KMS-11 (cell line): ENCODE measurements at regions not wholly inside any gene's neighbourhood (a gene's known extent, or its start where the extent isn't known, plus 50 kb on each side); places are given as distances from the start of the nearest gene placed in this dataset.

Source experiments
- H2AFZ ChIP-seq: fragments of 200-600 bp; sonication (generic); 2 replicates; pipeline ENCODE4 v1.6.1; 2016; ENCODE audit warnings: antibody characterized with exemption, mixed run types, low read depth
- H3K27ac ChIP-seq: fragments of 200-600 bp; sonication (generic); 2 replicates; pipeline ENCODE4 v1.6.1; 2016; ENCODE audit warnings: mild to moderate bottlenecking, mixed run types
- H3K27me3 ChIP-seq: fragments of 200-600 bp; sonication (generic); 2 replicates; pipeline ENCODE4 v1.6.1; 2017; ENCODE audit warnings: mild to moderate bottlenecking, low read depth, mixed run types, moderate library complexity; ENCODE audit not compliant: insufficient read depth
- H3K36me3 ChIP-seq: fragments of 200-600 bp; sonication (generic); 2 replicates; pipeline ENCODE4 v1.6.1; 2017; ENCODE audit warnings: mild to moderate bottlenecking, mixed run types; ENCODE audit not compliant: insufficient read depth
- H3K4me1 ChIP-seq: fragments of 200-600 bp; sonication (generic); 2 replicates; pipeline ENCODE4 v1.6.1; 2016; ENCODE audit warnings: mild to moderate bottlenecking, low read depth, mixed run types; ENCODE audit not compliant: poor library complexity, severe bottlenecking
- H3K4me2 ChIP-seq: fragments of 200-600 bp; sonication (generic); 2 replicates; pipeline ENCODE4 v1.7.0; 2016; ENCODE audit warnings: mild to moderate bottlenecking, mixed run types
- H3K4me3 ChIP-seq: fragments of 200-600 bp; sonication (generic); IDR thresholded peaks from 2 replicates; pipeline ENCODE4 v1.6.1; 2017; ENCODE audit warnings: low read depth, low read length, mixed read lengths; ENCODE audit not compliant: insufficient read depth
- H3K79me2 ChIP-seq: fragments of 200-600 bp; sonication (generic); 2 replicates; pipeline ENCODE4 v1.6.1; 2016; ENCODE audit warnings: low read depth, mixed run types; ENCODE audit not compliant: insufficient read depth
- H3K9ac ChIP-seq: fragments of 200-600 bp; sonication (generic); 2 replicates; pipeline ENCODE4 v1.6.1; 2016; ENCODE audit warnings: mild to moderate bottlenecking, mixed run types
- H4K20me1 ChIP-seq: fragments of 200-600 bp; sonication (generic); 2 replicates; pipeline ENCODE4 v1.6.1; 2016; ENCODE audit warnings: mild to moderate bottlenecking, mixed run types; ENCODE audit not compliant: insufficient read depth
- CTCF ChIP-seq: fragments of 200-600 bp; sonication (generic); conservative IDR thresholded peaks from 2 replicates; pipeline ENCODE4 v1.6.1; 2017; ENCODE audit warnings: low read depth, mild to moderate bottlenecking, antibody characterized with exemption, low read length, moderate library complexity, mixed read lengths

- H4K20me1 ChIP-seq: no peaks in the 10 kb centered on the region
- no peaks in the 10 kb centered on the region for H3K79me2 ChIP-seq
- H3K27ac ChIP-seq: no peak overlapping the region
- no peaks in the 10 kb centered on the region for H3K36me3 ChIP-seq
- H3K4me1 ChIP-seq: no peaks in the 10 kb centered on the region
- no peak overlapping the region for H2AFZ ChIP-seq
- no peak for TF ChIP-seq CTCF
- H3K4me2 ChIP-seq: no peak overlapping the region
- no peak overlapping the region for H3K9ac ChIP-seq
- no peaks in the 10 kb centered on the region for H3K27me3 ChIP-seq
- no peak overlapping the region for H3K4me3 ChIP-seq
Measured at GRCh38 chr5:106324356-106324755, 1346.4 kb downstream of the EFNA5 start.

GRCh38 chr5:106321242-106321641 is 1349.5 kb downstream of the EFNA5 start:
- no peaks in the 10 kb centered on the region for H3K27me3 ChIP-seq
- no peak overlapping the region for H3K9ac ChIP-seq
- no peaks in the 10 kb centered on the region for H4K20me1 ChIP-seq
- H3K79me2 ChIP-seq: no peaks in the 10 kb centered on the region
- no peak overlapping the region for H3K4me3 ChIP-seq
- H3K27ac ChIP-seq: no peak overlapping the region
- no peaks in the 10 kb centered on the region for H3K36me3 ChIP-seq
- H3K4me2 ChIP-seq: no peak overlapping the region
- H2AFZ ChIP-seq: no peak overlapping the region
- no peak for TF ChIP-seq CTCF
- no peaks in the 10 kb centered on the region for H3K4me1 ChIP-seq

GRCh38 chr5:106314221-106314824 is 1356.4 kb downstream of the EFNA5 start:
- Histone ChIP-seq H3K36me3 (no peaks in the 10 kb centered on the region), H3K27ac (no peak overlapping the region), H3K4me3 (no peak overlapping the region), H3K27me3 (no peaks in the 10 kb centered on the region), H3K79me2 (no peaks in the 10 kb centered on the region), H2AFZ (no peak overlapping the region), H3K9ac (no peak overlapping the region), H3K4me2 (no peak overlapping the region), H4K20me1 (no peaks in the 10 kb centered on the region), H3K4me1 (no peaks in the 10 kb centered on the region)
- TF ChIP-seq CTCF: no peak

- TF ChIP-seq CTCF: no peak
- no peaks in the 10 kb centered on the region for H4K20me1 ChIP-seq
- no peak overlapping the region for H3K9ac ChIP-seq
- H3K27me3 ChIP-seq: no peaks in the 10 kb centered on the region
- no peaks in the 10 kb centered on the region for H3K36me3 ChIP-seq
- H3K4me1 ChIP-seq: no peaks in the 10 kb centered on the region
- no peak overlapping the region for H3K4me2 ChIP-seq
- no peak overlapping the region for H2AFZ ChIP-seq
- no peak overlapping the region for H3K27ac ChIP-seq
- H3K4me3 ChIP-seq: no peak overlapping the region
- no peaks in the 10 kb centered on the region for H3K79me2 ChIP-seq
Measured at GRCh38 chr5:106312360-106312759, 1358.4 kb downstream of the EFNA5 start.
